ENCODE measurements at regions not wholly inside any gene's neighbourhood (a gene's known extent, or its start where the extent isn't known, plus 50 kb on each side); places are given as distances from the start of the nearest gene placed in this dataset.

GRCh38 chr4:129176864-129177263 lies 80.9 kb downstream of the C4orf33 start:
- no peak for TF ChIP-seq YY1 (IDR thresholded peaks at IDR 0.05; ENCODE audit: insufficient read depth, insufficient read length)
- no peak for TF ChIP-seq SUZ12 (IDR thresholded peaks at IDR 0.05; ENCODE audit: extremely low read depth, insufficient read depth, insufficient read length)
- TF ChIP-seq ZNF274 (IDR thresholded peaks at IDR 0.05; ENCODE audit: low read depth, low read length): no peak
